ENCODE measurements at regions not wholly inside any gene's neighbourhood (a gene's known extent, or its start where the extent isn't known, plus 50 kb on each side); places are given as distances from the start of the nearest gene placed in this dataset.

GRCh38 chr9:120018037-120018436 lies 561.9 kb downstream of the CDK5RAP2 start:
- DNase-seq (ENCODE audit: low read depth in 4 of 4, low spot score in 1 of 4), result no peak

- DNase-seq (ENCODE audit: low read depth in 4 of 4, low spot score in 1 of 4), result no peak
These were observed 563.7 kb downstream of the CDK5RAP2 start for GRCh38 chr9:120016231-120016630.

- no peak for DNase-seq (ENCODE audit: low read depth in 4 of 4, low spot score in 1 of 4)
These were observed 565.2 kb downstream of the CDK5RAP2 start for GRCh38 chr9:120014796-120015195.

- no peak for DNase-seq (ENCODE audit: low read depth in 4 of 4, low spot score in 1 of 4)
These were observed 570.1 kb downstream of the CDK5RAP2 start for GRCh38 chr9:120009856-120010255.

GRCh38 chr9:120001536-120001935 lies 578.4 kb downstream of the CDK5RAP2 start:
- no peak for DNase-seq (ENCODE audit: low read depth in 4 of 4, low spot score in 1 of 4)

- no peak for DNase-seq (ENCODE audit: low read depth in 4 of 4, low spot score in 1 of 4)
These were observed 581.4 kb downstream of the CDK5RAP2 start for GRCh38 chr9:119998614-119999013.

GRCh38 chr9:119991797-119992196 lies 588.2 kb downstream of the CDK5RAP2 start:
- DNase-seq (ENCODE audit: low read depth in 4 of 4, low spot score in 1 of 4), result no peak

- DNase-seq (ENCODE audit: low read depth in 4 of 4, low spot score in 1 of 4), result no peak
These were observed 593.3 kb downstream of the CDK5RAP2 start for GRCh38 chr9:119986713-119987112.

GRCh38 chr9:119986205-119986604 lies 593.8 kb downstream of the CDK5RAP2 start:
- no peak for DNase-seq (ENCODE audit: low read depth in 4 of 4, low spot score in 1 of 4)

- DNase-seq (ENCODE audit: low read depth in 4 of 4, low spot score in 1 of 4), result no peak
These were observed 604.8 kb upstream of the BRINP1 start for GRCh38 chr9:119974026-119974425.

GRCh38 chr9:119968836-119969707 lies 599.8 kb upstream of the BRINP1 start:
- peak in 3 of 4 experiments; percentile 6 to 19 (median 19) for DNase-seq (ENCODE audit: low read depth in 4 of 4, low spot score in 1 of 4)

GRCh38 chr9:119967867-119968535 lies 598.8 kb upstream of the BRINP1 start:
- DNase-seq (ENCODE audit: low read depth in 4 of 4, low spot score in 1 of 4), result no peak

GRCh38 chr9:119963798-119964372 lies 594.6 kb upstream of the BRINP1 start:
- DNase-seq (ENCODE audit: low read depth in 4 of 4, low spot score in 1 of 4), result no peak

GRCh38 chr9:119963258-119963797 lies 594.1 kb upstream of the BRINP1 start:
- DNase-seq (ENCODE audit: low read depth in 4 of 4, low spot score in 1 of 4), result no peak

GRCh38 chr9:119961774-119962424 lies 592.7 kb upstream of the BRINP1 start:
- no peak for DNase-seq (ENCODE audit: low read depth in 4 of 4, low spot score in 1 of 4)

- no peak for DNase-seq (ENCODE audit: low read depth in 4 of 4, low spot score in 1 of 4)
These were observed 590.8 kb upstream of the BRINP1 start for GRCh38 chr9:119959846-119960545.

- DNase-seq (ENCODE audit: low read depth in 4 of 4, low spot score in 1 of 4), result no peak
These were observed 586.9 kb upstream of the BRINP1 start for GRCh38 chr9:119956111-119956510.

- DNase-seq (ENCODE audit: low read depth in 4 of 4, low spot score in 1 of 4), result no peak
These were observed 586.0 kb upstream of the BRINP1 start for GRCh38 chr9:119955276-119955675.

GRCh38 chr9:119951591-119951990 lies 582.4 kb upstream of the BRINP1 start:
- DNase-seq (ENCODE audit: low read depth in 4 of 4, low spot score in 1 of 4), result no peak

- no peak for DNase-seq (ENCODE audit: low read depth in 4 of 4, low spot score in 1 of 4)
These were observed 581.9 kb upstream of the BRINP1 start for GRCh38 chr9:119951090-119951489.

- no peak for DNase-seq (ENCODE audit: low read depth in 4 of 4, low spot score in 1 of 4)
These were observed 576.5 kb upstream of the BRINP1 start for GRCh38 chr9:119945686-119946085.
